Sigmoid colon (tissue), 6 donors: ENCODE measurements at regions not wholly inside any gene's neighbourhood (a gene's known extent, or its start where the extent isn't known, plus 50 kb on each side); places are given as distances from the start of the nearest gene placed in this dataset.
"Not testable (repeated sequence)": the region's sequence is repeated elsewhere in the genome, so short reads cannot be mapped to it uniquely, and the experiment has no call there.

Source experiments
- DNase-seq: peaks from one replicate; pipeline ENCODE4 v3.0.0-alpha.2; 2019
- H3K27ac ChIP-seq, 4 donors: fragments of 200-600 bp; sonication (generic); one replicate each; pipeline ENCODE4 v1.5.1; 2016 to 2019; ENCODE audit warnings: mild to moderate bottlenecking in 1 of 4
- H3K27me3 ChIP-seq, 3 donors: fragments of 200-600 bp; sonication (generic); one replicate each; pipeline ENCODE4 v1.5.1; 2019; ENCODE audit warnings: mild to moderate bottlenecking in 1 of 3
- H3K36me3 ChIP-seq, 4 donors: fragments of 200-600 bp; sonication (generic); one replicate each; pipeline ENCODE4 v1.5.1; 2016 to 2019
- H3K4me1 ChIP-seq, 4 donors: fragments of 200-600 bp; sonication (generic); one replicate each; pipeline ENCODE4 v1.5.1; 2017 to 2019
- H3K4me3 ChIP-seq, 4 donors: fragments of 200-600 bp; sonication (generic); one replicate each; pipeline ENCODE4 v1.5.1; 2017 to 2019; ENCODE audit warnings: mild to moderate bottlenecking in 2 of 4, moderate library complexity in 1 of 4
- H3K9me3 ChIP-seq, 4 donors: fragments of 200-600 bp in 3 of 4; sonication (generic) in 3 of 4; one replicate each; pipeline versions ENCODE4 v1.5.1 to v1.6.1; 2013 to 2019
- EP300 ChIP-seq, 4 donors: sonication (generic); formaldehyde crosslinking; IDR thresholded peaks; one replicate each; pipeline ENCODE4 v1.6.1; 2017; ENCODE audit warnings: antibody characterized with exemption in 4 of 4
- POLR2A ChIP-seq, 2 donors: fragments of 450-650 bp; IDR thresholded peaks; one replicate each; pipeline ENCODE4 v1.6.1; 2016; ENCODE audit warnings: antibody characterized with exemption in 2 of 2, mild to moderate bottlenecking in 2 of 2, moderate library complexity in 2 of 2
- POLR2AphosphoS5 ChIP-seq, 4 donors: sonication (generic); formaldehyde crosslinking; IDR thresholded peaks; one replicate each; pipeline ENCODE4 v1.6.1; 2017; ENCODE audit warnings: antibody characterized with exemption in 4 of 4
- WGBS, 2 donors: extraction: QIAGEN DNeasy Blood & Tissue Kit; methylation state at CpG; one replicate each; pipeline ENCODE4 v1.1.7; 2013; 5-methylcytosine and 5-hydroxymethylcytosine counted together
- intact Hi-C: fragments of 100-400 bp; cut with DNase I; formaldehyde crosslinking; loops from one replicate; pipeline ENCODE4 v1.15.1; 2023
- TF ChIP-seq, protein P1 (sequence below), 4 experiments: fragments of 450-650 bp in 3 of 4; fragments of 200-600 bp in 1 of 4; IDR thresholded peaks; one replicate each; pipeline ENCODE4 v1.5.1; 2016 to 2019; ENCODE audit warnings: antibody characterized with exemption in 4 of 4, mild to moderate bottlenecking in 3 of 4, moderate library complexity in 2 of 4
- donor health status: healthy with polysubstance abuse.
- donor health status: healthy.

DNA sequence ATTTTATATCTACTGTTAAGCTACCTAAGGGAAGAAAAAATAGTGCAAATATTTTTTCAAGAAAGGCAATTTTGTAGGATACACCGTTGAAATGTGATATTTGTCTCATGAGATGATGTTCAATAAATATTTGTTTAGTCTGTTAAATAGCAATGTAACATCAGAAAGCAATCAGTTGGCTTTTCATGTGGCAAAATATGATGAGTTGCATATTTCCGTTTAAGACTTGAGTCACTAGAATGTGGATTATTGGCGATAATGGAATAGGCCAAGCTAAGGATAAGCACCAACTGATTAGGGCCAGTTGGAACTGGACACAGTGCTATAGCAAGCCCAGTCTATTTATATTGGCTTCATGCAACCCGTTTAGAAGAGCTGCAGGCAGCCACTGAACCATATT is 250.4 kb upstream of the SLC16A7 start:
- no peak overlapping the region for H3K27ac ChIP-seq
- DNase-seq, result no peak
- intact Hi-C loops, result no loop called here
- H3K27me3 ChIP-seq, result no peaks in the 10 kb centered on the region
- H3K4me1 ChIP-seq, result no peaks in the 10 kb centered on the region
- no peak overlapping the region for H3K4me3 ChIP-seq
- H3K36me3 ChIP-seq, result no peaks in the 10 kb centered on the region
- no peaks in the 10 kb centered on the region for H3K9me3 ChIP-seq
- TF ChIP-seq POLR2A (IDR thresholded peaks at IDR 0.05) (no peak), POLR2AphosphoS5 (IDR thresholded peaks at IDR 0.05) (no peak)
- TF ChIP-seq, protein P1, sequence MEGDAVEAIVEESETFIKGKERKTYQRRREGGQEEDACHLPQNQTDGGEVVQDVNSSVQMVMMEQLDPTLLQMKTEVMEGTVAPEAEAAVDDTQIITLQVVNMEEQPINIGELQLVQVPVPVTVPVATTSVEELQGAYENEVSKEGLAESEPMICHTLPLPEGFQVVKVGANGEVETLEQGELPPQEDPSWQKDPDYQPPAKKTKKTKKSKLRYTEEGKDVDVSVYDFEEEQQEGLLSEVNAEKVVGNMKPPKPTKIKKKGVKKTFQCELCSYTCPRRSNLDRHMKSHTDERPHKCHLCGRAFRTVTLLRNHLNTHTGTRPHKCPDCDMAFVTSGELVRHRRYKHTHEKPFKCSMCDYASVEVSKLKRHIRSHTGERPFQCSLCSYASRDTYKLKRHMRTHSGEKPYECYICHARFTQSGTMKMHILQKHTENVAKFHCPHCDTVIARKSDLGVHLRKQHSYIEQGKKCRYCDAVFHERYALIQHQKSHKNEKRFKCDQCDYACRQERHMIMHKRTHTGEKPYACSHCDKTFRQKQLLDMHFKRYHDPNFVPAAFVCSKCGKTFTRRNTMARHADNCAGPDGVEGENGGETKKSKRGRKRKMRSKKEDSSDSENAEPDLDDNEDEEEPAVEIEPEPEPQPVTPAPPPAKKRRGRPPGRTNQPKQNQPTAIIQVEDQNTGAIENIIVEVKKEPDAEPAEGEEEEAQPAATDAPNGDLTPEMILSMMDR (IDR thresholded peaks at IDR 0.05), result no peak
- WGBS, 2 donors, result 73 to 79% methylated on average over 4 of the region's 4 CpGs

DNA sequence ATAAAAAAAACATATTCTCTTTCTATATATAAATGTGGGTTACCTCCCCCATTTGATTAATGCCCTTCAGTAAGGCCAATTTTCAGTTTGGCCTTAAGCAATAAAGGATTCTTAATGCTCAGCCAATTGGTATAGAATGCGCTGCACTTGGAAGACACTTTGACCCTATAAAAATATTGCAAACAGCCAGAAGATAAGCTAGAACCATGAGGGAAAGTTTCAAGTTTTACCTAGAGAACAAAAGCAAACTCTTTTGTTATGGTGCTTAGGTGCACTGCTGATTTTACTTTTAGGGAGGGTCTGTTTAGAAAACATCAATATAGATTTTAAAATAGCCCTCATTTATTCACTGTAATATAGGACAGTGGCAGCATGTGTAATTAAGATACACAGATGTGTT is 251.6 kb upstream of the SLC16A7 start:
- H3K27ac ChIP-seq, result no peak overlapping the region
- H3K4me3 ChIP-seq, result no peak overlapping the region
- no peaks in the 10 kb centered on the region for H3K9me3 ChIP-seq
- H3K4me1 ChIP-seq, result no peaks in the 10 kb centered on the region
- WGBS, 2 donors, result 0% methylated on average over 1 of the region's 1 CpG
- TF ChIP-seq POLR2A (IDR thresholded peaks at IDR 0.05) (no peak), POLR2AphosphoS5 (IDR thresholded peaks at IDR 0.05) (no peak), EP300 (IDR thresholded peaks at IDR 0.05) (no peak)
- TF ChIP-seq, protein P1 (IDR thresholded peaks at IDR 0.05), result no peak
- no peaks in the 10 kb centered on the region for H3K27me3 ChIP-seq
- no peaks in the 10 kb centered on the region for H3K36me3 ChIP-seq
- intact Hi-C loops, result no loop called here
- DNase-seq, result no peak

DNA sequence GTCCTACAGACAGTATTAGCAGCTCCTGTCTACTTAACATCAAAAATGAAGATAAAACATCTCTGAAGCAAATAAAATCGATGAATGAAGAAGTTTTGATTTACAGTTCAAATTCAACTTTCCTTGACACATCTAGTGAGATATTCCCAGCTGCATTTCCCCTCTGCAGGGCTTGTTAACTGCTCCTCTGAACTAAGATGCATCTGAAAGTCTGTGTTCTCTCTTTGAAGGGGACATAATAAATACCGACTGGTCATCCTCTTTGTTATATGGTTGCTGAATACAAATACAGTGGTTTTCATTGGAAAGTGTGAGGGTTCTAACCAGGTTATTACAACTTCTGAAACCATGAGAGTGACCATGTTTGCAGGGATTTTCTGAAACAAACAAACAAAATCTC is 266.4 kb upstream of the SLC16A7 start:
- Histone ChIP-seq H3K27me3 (no peaks in the 10 kb centered on the region), H3K9me3 (no peaks in the 10 kb centered on the region), H3K4me3 (no peak overlapping the region), H3K27ac (no peak overlapping the region), H3K4me1 (no peaks in the 10 kb centered on the region), H3K36me3 (no peaks in the 10 kb centered on the region)
- intact Hi-C loops, result no loop called here
- no peak for DNase-seq
- TF ChIP-seq, protein P1 (IDR thresholded peaks at IDR 0.05), result no peak
- no peak for TF ChIP-seq POLR2AphosphoS5 (IDR thresholded peaks at IDR 0.05)
- no peak for TF ChIP-seq POLR2A (IDR thresholded peaks at IDR 0.05)
- TF ChIP-seq EP300 (IDR thresholded peaks at IDR 0.05), result no peak
- WGBS, 2 donors, result 70 to 73% methylated on average over 2 of the region's 2 CpGs

DNA sequence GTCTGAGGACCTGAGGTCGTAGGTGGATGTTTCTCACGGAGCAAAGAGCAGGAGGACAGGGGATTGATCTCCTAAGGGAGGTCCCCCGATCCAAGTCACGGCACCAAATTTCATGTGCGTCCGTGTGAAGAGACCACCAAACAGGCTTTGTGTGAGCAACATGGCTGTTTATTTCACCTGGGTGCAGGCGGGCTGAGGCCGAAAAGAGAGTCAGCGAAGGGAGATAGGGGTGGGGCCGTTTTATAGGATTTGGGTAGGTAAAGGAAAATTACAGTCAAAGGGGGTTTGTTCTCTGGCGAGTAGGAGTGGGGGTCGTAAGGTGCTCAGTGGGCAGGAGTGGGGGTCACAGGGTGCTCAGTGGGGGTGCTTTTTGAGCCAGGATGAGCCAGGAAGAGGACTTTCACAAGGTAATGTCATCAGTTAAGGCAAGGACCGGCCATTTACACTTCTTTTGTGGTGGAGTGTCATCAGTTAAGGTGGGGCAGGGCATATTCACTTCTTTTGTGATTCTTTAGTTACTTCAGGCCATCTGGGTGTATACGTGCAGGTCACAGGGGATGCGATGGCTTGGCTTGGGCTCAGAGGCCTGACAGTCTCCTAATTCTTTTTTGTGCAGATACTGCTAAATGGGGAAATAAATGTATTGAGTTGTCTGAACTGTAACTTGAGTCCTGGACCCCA is 267.3 kb upstream of the SLC16A7 start:
- H3K27ac ChIP-seq, intact Hi-C loops, DNase-seq, H3K4me1 ChIP-seq, H3K36me3 ChIP-seq, H3K9me3 ChIP-seq, H3K27me3 ChIP-seq, H3K4me3 ChIP-seq: not testable (repeated sequence)
- WGBS, 2 donors, result 67 to 80% methylated on average over 15 of the region's 15 CpGs

DNA sequence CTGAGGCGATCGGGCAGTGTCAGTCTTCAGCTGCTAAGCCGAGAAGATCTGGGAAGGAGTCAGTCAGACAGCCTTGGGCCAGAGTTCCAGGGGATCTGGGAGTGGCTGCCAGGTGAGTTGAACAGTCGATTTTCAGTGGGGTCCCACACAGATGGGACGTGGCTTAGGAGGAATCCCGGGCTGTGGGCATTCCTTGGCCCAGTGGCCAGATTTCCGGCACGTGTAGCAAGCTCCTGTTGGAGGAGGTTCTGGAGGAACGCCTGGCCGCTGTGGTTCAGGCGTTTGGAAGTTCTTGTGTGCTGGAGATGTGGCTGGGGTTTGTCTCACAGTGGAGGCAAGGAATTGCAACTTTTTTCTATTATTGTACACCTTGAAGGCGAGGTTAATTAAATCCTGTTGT is 269.4 kb upstream of the SLC16A7 start:
- H3K4me1 ChIP-seq, H3K36me3 ChIP-seq, DNase-seq, H3K27me3 ChIP-seq, intact Hi-C loops, H3K9me3 ChIP-seq, H3K27ac ChIP-seq, H3K4me3 ChIP-seq: not testable (repeated sequence)
- WGBS, 2 donors, result 81 to 90% methylated on average over 11 to 12 of the region's 12 CpGs

DNA sequence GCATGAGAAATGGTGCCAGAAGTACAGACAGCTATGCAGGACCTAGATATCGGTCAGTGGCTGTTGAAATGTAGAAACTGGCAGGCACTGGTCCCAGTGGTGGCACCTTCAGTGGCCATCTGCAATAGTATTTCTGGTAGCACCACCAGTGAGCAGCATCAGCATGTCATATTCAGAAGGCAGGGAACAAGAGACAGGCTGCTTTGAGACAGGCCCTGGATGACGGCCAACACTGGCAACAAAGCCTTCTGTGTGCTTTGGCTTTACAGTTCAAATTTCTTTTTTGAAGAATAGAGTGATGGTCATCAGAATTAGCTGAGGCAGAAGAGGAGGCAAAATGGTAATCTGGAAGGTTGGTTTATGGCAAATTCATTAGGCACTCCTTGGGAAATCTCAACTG is 273.4 kb upstream of the SLC16A7 start:
- no peaks in the 10 kb centered on the region for H3K4me1 ChIP-seq
- WGBS, 2 donors, result 77 to 84% methylated on average over 2 of the region's 2 CpGs
- no peaks in the 10 kb centered on the region for H3K27me3 ChIP-seq
- intact Hi-C loops, result no loop called here
- H3K9me3 ChIP-seq, result no peaks in the 10 kb centered on the region
- H3K27ac ChIP-seq, result no peak overlapping the region
- no peak for DNase-seq
- TF ChIP-seq EP300 (IDR thresholded peaks at IDR 0.05) (no peak), POLR2AphosphoS5 (IDR thresholded peaks at IDR 0.05) (no peak), POLR2A (IDR thresholded peaks at IDR 0.05) (no peak)
- TF ChIP-seq, protein P1 (IDR thresholded peaks at IDR 0.05), result no peak
- no peaks in the 10 kb centered on the region for H3K36me3 ChIP-seq
- H3K4me3 ChIP-seq, result no peak overlapping the region
